GM12875 (cell line): ENCODE measurements at regions not wholly inside any gene's neighbourhood (a gene's known extent, or its start where the extent isn't known, plus 50 kb on each side); places are given as distances from the start of the nearest gene placed in this dataset.
"Not testable (repeated sequence)": the region's sequence is repeated elsewhere in the genome, so short reads cannot be mapped to it uniquely, and the experiment has no call there.

Source experiments
- H3K4me3 ChIP-seq: one replicate; pipeline ENCODE4 v1.5.1; 2011; ENCODE audit warnings: low read depth, low read length, control low read depth
- TF ChIP-seq, protein P1 (sequence below): IDR thresholded peaks from 2 replicates; pipeline ENCODE4 v1.5.1; 2011; ENCODE audit warnings: low read depth, mild to moderate bottlenecking, control low read depth, inconsistent platforms, low read length, moderate library complexity, borderline replicate concordance; ENCODE audit not compliant: insufficient read depth

GRCh38 chr10:124151466-124152095 lies 58.2 kb upstream of the CHST15 start:
- TF ChIP-seq, protein P1, sequence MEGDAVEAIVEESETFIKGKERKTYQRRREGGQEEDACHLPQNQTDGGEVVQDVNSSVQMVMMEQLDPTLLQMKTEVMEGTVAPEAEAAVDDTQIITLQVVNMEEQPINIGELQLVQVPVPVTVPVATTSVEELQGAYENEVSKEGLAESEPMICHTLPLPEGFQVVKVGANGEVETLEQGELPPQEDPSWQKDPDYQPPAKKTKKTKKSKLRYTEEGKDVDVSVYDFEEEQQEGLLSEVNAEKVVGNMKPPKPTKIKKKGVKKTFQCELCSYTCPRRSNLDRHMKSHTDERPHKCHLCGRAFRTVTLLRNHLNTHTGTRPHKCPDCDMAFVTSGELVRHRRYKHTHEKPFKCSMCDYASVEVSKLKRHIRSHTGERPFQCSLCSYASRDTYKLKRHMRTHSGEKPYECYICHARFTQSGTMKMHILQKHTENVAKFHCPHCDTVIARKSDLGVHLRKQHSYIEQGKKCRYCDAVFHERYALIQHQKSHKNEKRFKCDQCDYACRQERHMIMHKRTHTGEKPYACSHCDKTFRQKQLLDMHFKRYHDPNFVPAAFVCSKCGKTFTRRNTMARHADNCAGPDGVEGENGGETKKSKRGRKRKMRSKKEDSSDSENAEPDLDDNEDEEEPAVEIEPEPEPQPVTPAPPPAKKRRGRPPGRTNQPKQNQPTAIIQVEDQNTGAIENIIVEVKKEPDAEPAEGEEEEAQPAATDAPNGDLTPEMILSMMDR = no peak

GRCh38 chr10:124150807-124151417 lies 57.5 kb upstream of the CHST15 start:
- H3K4me3 ChIP-seq = no peak overlapping the region
- TF ChIP-seq, protein P1 = no peak

More at GRCh38 chr10:124151466-124152095, 58.2 kb upstream of the CHST15 start:
- H3K4me3 ChIP-seq = no peak overlapping the region

GRCh38 chr10:124150189-124150806 lies 56.9 kb upstream of the CHST15 start:
- H3K4me3 ChIP-seq = no peak overlapping the region
- TF ChIP-seq, protein P1 = no peak

DNA sequence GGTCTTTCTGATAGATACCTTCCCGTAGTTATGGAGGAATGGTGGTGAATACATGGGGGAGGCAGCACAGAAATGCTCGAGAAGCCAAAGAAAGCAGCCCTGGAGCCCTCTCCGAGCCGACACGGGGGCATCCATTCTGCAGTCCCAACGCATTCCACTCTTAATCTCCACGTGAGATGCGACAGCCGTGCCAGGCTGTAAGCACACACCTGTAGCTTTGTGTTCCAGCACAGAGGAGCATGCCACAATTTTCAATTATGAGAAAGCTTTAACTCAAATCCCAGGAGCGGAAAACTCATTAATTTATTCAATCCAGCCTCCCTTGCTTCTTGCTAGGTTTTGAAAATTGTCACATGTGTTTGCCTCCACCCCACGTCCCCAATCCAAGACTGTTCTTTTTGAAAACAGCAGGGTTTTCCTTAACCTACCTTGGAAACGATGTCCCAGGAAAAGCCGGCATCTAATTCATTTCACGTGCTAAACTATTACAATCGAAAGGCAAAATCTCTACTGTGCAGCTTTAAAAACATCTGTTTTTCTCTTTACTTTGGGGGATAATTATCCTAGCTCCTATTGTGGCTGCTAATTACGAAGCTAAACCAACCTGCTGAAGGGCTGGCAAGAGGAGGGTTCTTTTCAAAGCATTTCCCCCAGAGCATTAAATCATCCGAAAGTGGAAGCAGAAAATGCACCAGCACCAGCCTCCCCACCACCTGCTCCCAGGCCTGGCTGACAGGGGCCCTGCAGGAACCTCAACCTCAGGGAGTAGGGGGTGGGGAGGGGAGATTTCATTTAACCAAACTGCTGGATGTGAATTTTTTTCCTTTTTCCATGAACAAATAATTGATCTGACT lies 56.0 kb upstream of the CHST15 start:
- TF ChIP-seq, protein P1 = no peak
- H3K4me3 ChIP-seq = no peak overlapping the region

- H3K4me3 ChIP-seq = not testable (repeated sequence)
These were observed 55.3 kb upstream of the CHST15 start for GRCh38 chr10:124148509-124149188.

- H3K4me3 ChIP-seq = no peak overlapping the region
- TF ChIP-seq, protein P1 = no peak
These were observed 53.1 kb upstream of the CHST15 start for GRCh38 chr10:124146483-124146882.

DNA sequence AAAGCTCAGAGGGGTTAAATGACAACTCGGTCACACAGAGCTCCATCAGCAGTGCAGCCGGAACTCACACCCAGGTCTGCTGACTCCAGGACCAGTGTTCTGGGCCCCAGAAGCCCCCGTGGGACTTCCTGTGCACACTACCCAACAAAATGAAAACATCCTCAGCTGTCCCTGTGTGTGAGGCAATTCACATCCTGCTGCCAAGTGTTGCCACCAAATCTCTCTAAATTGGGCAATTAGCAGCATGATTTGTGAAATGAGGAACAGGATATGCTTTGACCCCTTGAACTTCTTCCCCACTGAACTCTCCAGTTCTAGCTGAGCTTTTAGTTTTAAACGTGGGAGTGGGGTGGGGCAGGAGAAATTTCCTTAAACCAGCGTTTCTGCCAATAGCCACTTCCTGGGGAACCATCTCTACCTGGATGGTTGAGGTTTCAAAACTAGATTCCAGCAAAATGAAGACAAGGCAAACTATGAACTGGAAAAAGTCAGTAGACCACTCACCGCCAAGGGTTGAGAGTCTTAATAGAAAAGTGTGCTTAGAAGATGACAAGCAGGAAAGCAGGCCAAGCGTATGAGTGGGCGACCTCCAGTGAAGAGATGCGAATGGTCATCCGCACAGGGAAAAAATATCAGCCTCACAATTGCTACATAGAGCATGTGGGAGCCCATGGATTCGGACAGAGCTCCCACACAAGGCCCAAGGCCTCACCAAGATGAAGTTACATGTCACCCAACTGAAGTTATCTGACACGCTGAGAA lies 51.9 kb upstream of the CHST15 start:
- no peak overlapping the region for H3K4me3 ChIP-seq
- TF ChIP-seq, protein P1 = no peak
